Stomach (tissue), 8 donors: ENCODE measurements at regions not wholly inside any gene's neighbourhood (a gene's known extent, or its start where the extent isn't known, plus 50 kb on each side); places are given as distances from the start of the nearest gene placed in this dataset.

Experiments used
- DNase-seq, 2 donors: peaks; one replicate each; pipeline versions ENCODE4 v3.0.0 to v3.0.0-alpha.2; 2013 to 2019
- H3K27ac ChIP-seq, 5 donors: fragments of 200-600 bp in 4 of 5; sonication (generic) in 4 of 5; one replicate each; pipeline ENCODE4 v1.5.1; 2013 to 2019; ENCODE audit warnings: mild to moderate bottlenecking in 1 of 5, moderate library complexity in 1 of 5
- H3K27me3 ChIP-seq, 3 donors: fragments of 200-600 bp; sonication (generic); one replicate each; pipeline ENCODE4 v1.5.1; 2017 to 2019; ENCODE audit warnings: mixed run types in 1 of 3
- H3K36me3 ChIP-seq, 4 donors: fragments of 200-600 bp; sonication (generic); 1 replicate in 3 of 4; 2 replicates in 1 of 4; pipeline ENCODE4 v1.5.1; 2016 to 2019
- H3K4me1 ChIP-seq, 4 donors: fragments of 200-600 bp; sonication (generic); one replicate each; pipeline ENCODE4 v1.5.1; 2016 to 2019
- H3K4me3 ChIP-seq, 4 donors: fragments of 200-600 bp; sonication (generic) in 3 of 4; one replicate each; pipeline ENCODE4 v1.5.1; 2016 to 2019; ENCODE audit warnings: mild to moderate bottlenecking in 1 of 4
- H3K9me3 ChIP-seq, 4 donors: fragments of 200-600 bp; sonication (generic); one replicate each; pipeline ENCODE4 v1.5.1; 2016 to 2019
- EP300 ChIP-seq: sonication (generic); formaldehyde crosslinking; IDR thresholded peaks from one replicate; pipeline ENCODE4 v1.6.1; 2017; ENCODE audit warnings: antibody characterized with exemption
- POLR2A ChIP-seq, 4 donors: fragments of 450-650 bp; IDR thresholded peaks; one replicate each; pipeline ENCODE4 v1.6.1; 2016; ENCODE audit warnings: antibody characterized with exemption in 4 of 4, control low read depth in 2 of 4, mild to moderate bottlenecking in 1 of 4, moderate library complexity in 1 of 4
- POLR2AphosphoS5 ChIP-seq, 3 donors: sonication (generic); formaldehyde crosslinking; IDR thresholded peaks; one replicate each; pipeline ENCODE4 v1.6.1; 2016; ENCODE audit warnings: antibody characterized with exemption in 3 of 3
- WGBS, 5 donors: extraction: QIAGEN DNeasy Blood & Tissue Kit in 3 of 5; methylation state at CpG; one replicate each; pipeline versions ENCODE4 v1.1.5 to v1.1.7; 2013 to 2018; 5-methylcytosine and 5-hydroxymethylcytosine counted together
- intact Hi-C: fragments of 100-400 bp; cut with DNase I; formaldehyde crosslinking; loops from one replicate; pipeline ENCODE4 v1.15.1; 2023; ENCODE audit warnings: low total_unique reads
- TF ChIP-seq, protein P1 (sequence below), 7 experiments: fragments of 450-650 bp in 4 of 7; fragments of 200-600 bp in 3 of 7; sonication (generic) in 3 of 7; IDR thresholded peaks; one replicate each; pipeline ENCODE4 v1.5.1; 2016 to 2019; ENCODE audit warnings: antibody characterized with exemption in 7 of 7, control low read depth in 2 of 7, mild to moderate bottlenecking in 1 of 7
- donor health status: healthy with polysubstance abuse.
- donor health status: Bipolar disorder and iron deficiency.
- donor health status: healthy.

DNA sequence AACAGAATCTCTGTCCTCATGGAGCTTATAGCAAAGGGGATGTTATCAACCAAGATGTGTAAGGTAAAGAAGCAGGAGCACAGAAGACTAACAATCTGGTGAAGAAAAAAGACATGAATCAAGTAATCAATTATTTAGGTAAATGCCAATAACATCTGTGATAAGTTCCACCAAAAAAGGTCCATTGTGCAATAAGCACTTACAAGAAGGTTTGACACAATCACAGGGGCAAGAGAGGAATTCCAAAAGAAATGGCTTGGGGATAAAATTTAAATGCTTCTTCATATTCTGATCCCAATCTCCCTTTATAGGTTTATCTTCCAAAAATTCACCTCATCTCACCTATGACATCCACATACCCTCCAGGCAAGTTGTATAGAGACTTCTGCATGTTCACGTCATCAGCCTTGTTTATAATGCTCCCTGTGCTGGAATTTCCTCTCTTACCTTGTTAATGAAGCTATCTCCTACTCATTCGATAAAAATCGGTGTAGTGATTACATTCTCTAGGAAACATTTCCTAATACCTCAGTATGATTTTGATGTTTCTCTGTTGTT lies 53.6 kb upstream of the DPT start:
- no peaks in the 10 kb centered on the region for H3K9me3 ChIP-seq
- no peak for DNase-seq
- intact Hi-C loops, result no loop called here
- WGBS, 5 donors, result 84 to 91% (median 90%) methylated on average over 3 of the region's 3 CpGs
- no peak overlapping the region for H3K4me3 ChIP-seq
- H3K27ac ChIP-seq, result no peak overlapping the region
- H3K4me1 ChIP-seq, result peaks cover 0 to 10% (median 5%) of the 10 kb centered on the region in 4 donors
- no peaks in the 10 kb centered on the region for H3K36me3 ChIP-seq
- no peak for TF ChIP-seq EP300
- TF ChIP-seq POLR2A (IDR thresholded peaks at IDR 0.05), result no peak
- no peak for TF ChIP-seq POLR2AphosphoS5 (IDR thresholded peaks at IDR 0.05)
- TF ChIP-seq, protein P1, sequence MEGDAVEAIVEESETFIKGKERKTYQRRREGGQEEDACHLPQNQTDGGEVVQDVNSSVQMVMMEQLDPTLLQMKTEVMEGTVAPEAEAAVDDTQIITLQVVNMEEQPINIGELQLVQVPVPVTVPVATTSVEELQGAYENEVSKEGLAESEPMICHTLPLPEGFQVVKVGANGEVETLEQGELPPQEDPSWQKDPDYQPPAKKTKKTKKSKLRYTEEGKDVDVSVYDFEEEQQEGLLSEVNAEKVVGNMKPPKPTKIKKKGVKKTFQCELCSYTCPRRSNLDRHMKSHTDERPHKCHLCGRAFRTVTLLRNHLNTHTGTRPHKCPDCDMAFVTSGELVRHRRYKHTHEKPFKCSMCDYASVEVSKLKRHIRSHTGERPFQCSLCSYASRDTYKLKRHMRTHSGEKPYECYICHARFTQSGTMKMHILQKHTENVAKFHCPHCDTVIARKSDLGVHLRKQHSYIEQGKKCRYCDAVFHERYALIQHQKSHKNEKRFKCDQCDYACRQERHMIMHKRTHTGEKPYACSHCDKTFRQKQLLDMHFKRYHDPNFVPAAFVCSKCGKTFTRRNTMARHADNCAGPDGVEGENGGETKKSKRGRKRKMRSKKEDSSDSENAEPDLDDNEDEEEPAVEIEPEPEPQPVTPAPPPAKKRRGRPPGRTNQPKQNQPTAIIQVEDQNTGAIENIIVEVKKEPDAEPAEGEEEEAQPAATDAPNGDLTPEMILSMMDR (IDR thresholded peaks at IDR 0.05), result no peak
- H3K27me3 ChIP-seq, result no peaks in the 10 kb centered on the region

GRCh38 chr1:168783458-168784210 lies 54.6 kb upstream of the DPT start:
- Histone ChIP-seq H3K4me1 (peaks cover 0 to 10% (median 5%) of the 10 kb centered on the region in 4 donors), H3K36me3 (no peaks in the 10 kb centered on the region), H3K4me3 (no peak overlapping the region), H3K9me3 (no peaks in the 10 kb centered on the region), H3K27me3 (no peaks in the 10 kb centered on the region), H3K27ac (peak overlapping the region in 3 of 5 donors; percentile 9 to 50 (median 21))
- TF ChIP-seq, protein P1 (IDR thresholded peaks at IDR 0.05), result no peak
- TF ChIP-seq POLR2AphosphoS5 (IDR thresholded peaks at IDR 0.05), result peak; percentile 36 to 57 (median 57)
- DNase-seq, result peak in 1 of 2 donors; percentile 87
- WGBS, 5 donors, result 47 to 77% (median 63%) methylated on average over 4 of the region's 4 CpGs
- intact Hi-C loops, result no loop called here

GRCh38 chr1:168786476-168787330 lies 57.7 kb upstream of the DPT start:
- DNase-seq, result no peak
- no peaks in the 10 kb centered on the region for H3K9me3 ChIP-seq
- no peaks in the 10 kb centered on the region for H3K27me3 ChIP-seq
- H3K36me3 ChIP-seq, result no peaks in the 10 kb centered on the region
- no peak overlapping the region for H3K4me3 ChIP-seq
- intact Hi-C loops, result no loop called here
- WGBS, 5 donors, result 73 to 96% (median 87%) methylated on average over 4 of the region's 4 CpGs
- H3K27ac ChIP-seq, result no peak overlapping the region
- TF ChIP-seq POLR2AphosphoS5 (IDR thresholded peaks at IDR 0.05), result no peak
- TF ChIP-seq, protein P1 (IDR thresholded peaks at IDR 0.05), result no peak
- TF ChIP-seq EP300, result no peak
- peaks cover 0 to 10% (median 5%) of the 10 kb centered on the region in 4 donors for H3K4me1 ChIP-seq

- 92 to 98% (median 97%) methylated on average over 1 of the region's 1 CpG for WGBS, 5 donors
- intact Hi-C loops, result no loop called here
Observed at GRCh38 chr1:168788258-168788657, 59.3 kb upstream of the DPT start.

More at GRCh38 chr1:168788258-168788657, 59.3 kb upstream of the DPT start:
- no peak overlapping the region for H3K27ac ChIP-seq
- TF ChIP-seq EP300 (no peak), POLR2A (IDR thresholded peaks at IDR 0.05) (no peak), POLR2AphosphoS5 (IDR thresholded peaks at IDR 0.05) (no peak)
- TF ChIP-seq, protein P1 (IDR thresholded peaks at IDR 0.05), result no peak
- H3K27me3 ChIP-seq, result no peaks in the 10 kb centered on the region
- H3K9me3 ChIP-seq, result no peaks in the 10 kb centered on the region
- H3K36me3 ChIP-seq, result no peaks in the 10 kb centered on the region
- no peak overlapping the region for H3K4me3 ChIP-seq
- peaks cover 0 to 10% (median 4%) of the 10 kb centered on the region in 4 donors for H3K4me1 ChIP-seq
- DNase-seq, result no peak
